ENCODE measurements at regions not wholly inside any gene's neighbourhood (a gene's known extent, or its start where the extent isn't known, plus 50 kb on each side); places are given as distances from the start of the nearest gene placed in this dataset.

DNA sequence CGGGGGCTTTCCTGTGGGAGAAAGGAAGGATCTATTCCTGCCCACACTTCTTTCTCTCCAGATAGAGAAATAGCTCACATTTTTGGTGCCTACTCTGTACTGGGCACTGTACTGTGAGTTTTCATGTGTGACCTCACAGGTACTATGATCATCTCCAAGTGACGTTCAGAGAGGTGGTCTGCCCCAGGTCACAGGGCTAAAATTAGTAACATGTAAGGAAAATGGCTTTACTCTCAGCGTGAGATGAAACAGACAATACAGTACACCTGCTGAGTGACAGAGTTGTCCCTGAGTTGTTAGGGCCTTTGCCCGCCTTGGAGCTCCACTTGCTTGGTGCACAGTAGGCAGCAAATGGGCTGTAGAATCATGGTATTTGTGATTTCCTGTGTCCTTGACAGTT, 306.1 kb upstream of the DMRT1 start:
- TF ChIP-seq, protein P1, sequence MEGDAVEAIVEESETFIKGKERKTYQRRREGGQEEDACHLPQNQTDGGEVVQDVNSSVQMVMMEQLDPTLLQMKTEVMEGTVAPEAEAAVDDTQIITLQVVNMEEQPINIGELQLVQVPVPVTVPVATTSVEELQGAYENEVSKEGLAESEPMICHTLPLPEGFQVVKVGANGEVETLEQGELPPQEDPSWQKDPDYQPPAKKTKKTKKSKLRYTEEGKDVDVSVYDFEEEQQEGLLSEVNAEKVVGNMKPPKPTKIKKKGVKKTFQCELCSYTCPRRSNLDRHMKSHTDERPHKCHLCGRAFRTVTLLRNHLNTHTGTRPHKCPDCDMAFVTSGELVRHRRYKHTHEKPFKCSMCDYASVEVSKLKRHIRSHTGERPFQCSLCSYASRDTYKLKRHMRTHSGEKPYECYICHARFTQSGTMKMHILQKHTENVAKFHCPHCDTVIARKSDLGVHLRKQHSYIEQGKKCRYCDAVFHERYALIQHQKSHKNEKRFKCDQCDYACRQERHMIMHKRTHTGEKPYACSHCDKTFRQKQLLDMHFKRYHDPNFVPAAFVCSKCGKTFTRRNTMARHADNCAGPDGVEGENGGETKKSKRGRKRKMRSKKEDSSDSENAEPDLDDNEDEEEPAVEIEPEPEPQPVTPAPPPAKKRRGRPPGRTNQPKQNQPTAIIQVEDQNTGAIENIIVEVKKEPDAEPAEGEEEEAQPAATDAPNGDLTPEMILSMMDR (IDR thresholded peaks at IDR 0.05), result no peak
- no peak for TF ChIP-seq EZH2 (IDR thresholded peaks at IDR 0.05)
- TF ChIP-seq EZH2phosphoT487 (IDR thresholded peaks at IDR 0.05), result no peak
